ENCODE measurements at regions not wholly inside any gene's neighbourhood (a gene's known extent, or its start where the extent isn't known, plus 50 kb on each side); places are given as distances from the start of the nearest gene placed in this dataset.

GRCh38 chr14:41419709-41420108 is 187.0 kb upstream of the LRFN5 start:
- no peak for DNase-seq

GRCh38 chr14:41418851-41419250 is 187.8 kb upstream of the LRFN5 start:
- Histone ChIP-seq H3K27me3 (no peaks in the 10 kb centered on the region), H3K9me3 (no peaks in the 10 kb centered on the region), H3K36me3 (replicated peaks in 1 of 2; ENCODE audit: insufficient read depth in 1 of 2, low read depth in 2 of 2) (no peaks in the 10 kb centered on the region), H3K4me3 (no peak overlapping the region), H3K4me1 (no peaks in the 10 kb centered on the region), H3K27ac (no peak overlapping the region)
- intact Hi-C loops (cut with DNase I) = no loop called here
- WGBS, 2 donors = 31 to 40% methylated on average over 5 of the region's 5 CpGs
- ATAC-seq = no peak
- DNase-seq = no peak
- TF ChIP-seq, protein P1, sequence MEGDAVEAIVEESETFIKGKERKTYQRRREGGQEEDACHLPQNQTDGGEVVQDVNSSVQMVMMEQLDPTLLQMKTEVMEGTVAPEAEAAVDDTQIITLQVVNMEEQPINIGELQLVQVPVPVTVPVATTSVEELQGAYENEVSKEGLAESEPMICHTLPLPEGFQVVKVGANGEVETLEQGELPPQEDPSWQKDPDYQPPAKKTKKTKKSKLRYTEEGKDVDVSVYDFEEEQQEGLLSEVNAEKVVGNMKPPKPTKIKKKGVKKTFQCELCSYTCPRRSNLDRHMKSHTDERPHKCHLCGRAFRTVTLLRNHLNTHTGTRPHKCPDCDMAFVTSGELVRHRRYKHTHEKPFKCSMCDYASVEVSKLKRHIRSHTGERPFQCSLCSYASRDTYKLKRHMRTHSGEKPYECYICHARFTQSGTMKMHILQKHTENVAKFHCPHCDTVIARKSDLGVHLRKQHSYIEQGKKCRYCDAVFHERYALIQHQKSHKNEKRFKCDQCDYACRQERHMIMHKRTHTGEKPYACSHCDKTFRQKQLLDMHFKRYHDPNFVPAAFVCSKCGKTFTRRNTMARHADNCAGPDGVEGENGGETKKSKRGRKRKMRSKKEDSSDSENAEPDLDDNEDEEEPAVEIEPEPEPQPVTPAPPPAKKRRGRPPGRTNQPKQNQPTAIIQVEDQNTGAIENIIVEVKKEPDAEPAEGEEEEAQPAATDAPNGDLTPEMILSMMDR (IDR thresholded peaks at IDR 0.05) = no peak
- no peak for TF ChIP-seq POLR2A (IDR thresholded peaks at IDR 0.05)

More at GRCh38 chr14:41419709-41420108, 187.0 kb upstream of the LRFN5 start:
- no peaks in the 10 kb centered on the region for H3K36me3 ChIP-seq (replicated peaks in 1 of 2; ENCODE audit: insufficient read depth in 1 of 2, low read depth in 2 of 2)
- intact Hi-C loops (cut with DNase I) = no loop called here
- 72 to 76% methylated on average over 4 of the region's 4 CpGs for WGBS, 2 donors
- TF ChIP-seq, protein P1 (IDR thresholded peaks at IDR 0.05) = no peak
- no peak for TF ChIP-seq POLR2A (IDR thresholded peaks at IDR 0.05)
- H3K4me3 ChIP-seq = no peak overlapping the region
- H3K27ac ChIP-seq = no peak overlapping the region
- ATAC-seq = no peak
- no peaks in the 10 kb centered on the region for H3K9me3 ChIP-seq
- H3K4me1 ChIP-seq = no peaks in the 10 kb centered on the region
- no peaks in the 10 kb centered on the region for H3K27me3 ChIP-seq

DNA sequence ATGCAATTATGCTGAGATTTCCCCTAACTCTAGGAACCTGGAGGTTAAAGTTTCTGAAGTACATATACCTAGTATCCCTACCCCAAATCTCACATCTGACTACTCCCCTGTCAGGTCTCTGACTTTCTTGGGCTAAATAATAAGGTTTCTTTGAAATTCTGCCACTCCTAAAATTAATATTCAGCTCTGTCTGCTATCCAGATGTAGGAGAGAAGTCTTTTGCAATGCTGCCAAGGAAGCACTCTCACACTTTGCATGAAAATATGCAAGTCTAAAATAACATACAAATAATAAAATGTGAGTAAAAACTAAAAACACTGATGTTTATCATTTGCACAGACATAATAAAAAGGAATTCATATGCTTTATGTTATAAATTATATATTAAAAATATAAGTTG is 196.9 kb upstream of the LRFN5 start:
- no peaks in the 10 kb centered on the region for H3K4me1 ChIP-seq
- DNase-seq = no peak
- H3K9me3 ChIP-seq = no peaks in the 10 kb centered on the region
- TF ChIP-seq, protein P1 (IDR thresholded peaks at IDR 0.05) = no peak
- no peak for TF ChIP-seq POLR2A (IDR thresholded peaks at IDR 0.05)
- intact Hi-C loops (cut with DNase I) = no loop called here
- ATAC-seq = no peak
- no peak overlapping the region for H3K4me3 ChIP-seq
- no peaks in the 10 kb centered on the region for H3K36me3 ChIP-seq (replicated peaks in 1 of 2; ENCODE audit: insufficient read depth in 1 of 2, low read depth in 2 of 2)
- H3K27ac ChIP-seq = no peak overlapping the region
- H3K27me3 ChIP-seq = no peaks in the 10 kb centered on the region

DNA sequence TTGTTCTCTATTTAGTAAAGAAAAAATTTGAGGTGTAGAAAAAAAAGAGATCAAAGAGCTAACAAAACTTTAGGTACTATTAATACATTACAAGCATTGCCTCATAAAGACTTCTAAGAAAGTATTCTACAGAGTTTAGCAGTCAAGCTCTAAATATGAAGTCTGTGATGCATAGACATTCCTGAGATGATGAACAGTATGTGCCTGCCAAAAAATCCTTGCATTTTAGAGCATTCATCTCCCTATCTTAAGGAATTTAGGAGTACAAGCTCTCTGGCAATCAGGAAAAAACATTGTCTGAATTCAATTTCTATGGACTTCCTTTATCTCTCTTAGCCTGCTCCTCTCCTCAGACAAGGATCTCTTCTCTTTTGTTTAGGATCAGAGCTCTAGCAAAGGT is 202.6 kb upstream of the LRFN5 start:
- Histone ChIP-seq H3K36me3 (replicated peaks in 1 of 2; ENCODE audit: insufficient read depth in 1 of 2, low read depth in 2 of 2) (no peaks in the 10 kb centered on the region), H3K4me3 (no peak overlapping the region), H3K27me3 (no peaks in the 10 kb centered on the region), H3K4me1 (no peaks in the 10 kb centered on the region), H3K9me3 (no peaks in the 10 kb centered on the region), H3K27ac (no peak overlapping the region)
- DNase-seq = no peak
- intact Hi-C loops (cut with DNase I) = no loop called here
- no peak for ATAC-seq
- TF ChIP-seq, protein P1 (IDR thresholded peaks at IDR 0.05) = no peak
- TF ChIP-seq POLR2A (IDR thresholded peaks at IDR 0.05) = no peak

- H3K4me3 ChIP-seq = no peak overlapping the region
- no peak for TF ChIP-seq POLR2A (IDR thresholded peaks at IDR 0.05)
- TF ChIP-seq, protein P1 (IDR thresholded peaks at IDR 0.05) = no peak
- no peak for ATAC-seq
- intact Hi-C loops (cut with DNase I) = no loop called here
- no peaks in the 10 kb centered on the region for H3K9me3 ChIP-seq
- DNase-seq = no peak
- H3K27me3 ChIP-seq = no peaks in the 10 kb centered on the region
- H3K27ac ChIP-seq = no peak overlapping the region
- H3K4me1 ChIP-seq = no peaks in the 10 kb centered on the region
- H3K36me3 ChIP-seq (replicated peaks in 1 of 2; ENCODE audit: insufficient read depth in 1 of 2, low read depth in 2 of 2) = no peaks in the 10 kb centered on the region
These were observed 203.3 kb upstream of the LRFN5 start for GRCh38 chr14:41403360-41403759.
